ENCODE measurements at regions not wholly inside any gene's neighbourhood (a gene's known extent, or its start where the extent isn't known, plus 50 kb on each side); places are given as distances from the start of the nearest gene placed in this dataset.

GRCh38 chr3:188057124-188057523 is 96.8 kb upstream of the LPP start:
- Histone ChIP-seq H4K20me1 (replicated peaks; ENCODE audit: control insufficient read depth, extremely low read depth, insufficient read depth, low read length) (no peaks in the 10 kb centered on the region), H3K79me2 (ENCODE audit: control insufficient read depth, insufficient read depth, low read length) (no peaks in the 10 kb centered on the region), H3K4me3 (replicated peaks in 1 of 3; ENCODE audit: insufficient read depth in 1 of 3, low read depth in 1 of 3, low read length in 3 of 3) (no peak overlapping the region), H3K9ac (replicated peaks; ENCODE audit: extremely low read depth, insufficient read depth, low read length) (no peak overlapping the region), H3K4me2 (ENCODE audit: insufficient read depth, low read length) (no peak overlapping the region), H3K27me3 (ENCODE audit: control insufficient read depth in 2 of 2, insufficient read depth in 2 of 2, low read length in 2 of 2) (peaks cover 0 to 2% of the 10 kb centered on the region in 2 experiments), H3K36me3 (ENCODE audit: control insufficient read depth in 2 of 2, extremely low read depth in 1 of 2, insufficient read depth in 2 of 2, low read length in 2 of 2) (no peaks in the 10 kb centered on the region), H3K9me1 (replicated peaks; ENCODE audit: control insufficient read depth, extremely low read depth, insufficient read depth, low read length) (no peaks in the 10 kb centered on the region), H3K27ac (ENCODE audit: insufficient read depth, low read depth, low read length) (no peak overlapping the region), H2AFZ (ENCODE audit: low read depth, low read length) (no peak overlapping the region), H3K9me3 (replicated peaks; ENCODE audit: control insufficient read depth, insufficient read depth, low read length) (no peaks in the 10 kb centered on the region), H3K4me1 (ENCODE audit: control insufficient read depth, extremely low read depth, insufficient read depth, low read length) (peaks cover 4% of the 10 kb centered on the region)
- no peak for DNase-seq (ENCODE audit: low read depth, low spot score)
- TF ChIP-seq MAX (IDR thresholded peaks at IDR 0.05; ENCODE audit: insufficient read depth, insufficient read length): no peak
- TF ChIP-seq MYC (IDR thresholded peaks at IDR 0.05; ENCODE audit: low read depth, low read length): no peak
- TF ChIP-seq POLR2A (IDR thresholded peaks at IDR 0.05; ENCODE audit: low read depth, low read length): no peak
- TF ChIP-seq GATA2 (IDR thresholded peaks at IDR 0.05; ENCODE audit: insufficient read depth, insufficient read length, low read depth, low read length): no peak
- no peak for TF ChIP-seq CTCF (IDR thresholded peaks at IDR 0.05; ENCODE audit: extremely low read depth in 1 of 2, insufficient read depth in 1 of 2, low read depth in 1 of 2, low read length in 2 of 2)
- no peak for TF ChIP-seq POLR2AphosphoS5 (IDR thresholded peaks at IDR 0.05; ENCODE audit: insufficient read depth, low read depth, low read length)
- TF ChIP-seq EZH2 (IDR thresholded peaks at IDR 0.05; ENCODE audit: borderline replicate concordance, low read depth, low read length, severe bottlenecking): no peak
- no peak for TF ChIP-seq JUN (IDR thresholded peaks at IDR 0.05; ENCODE audit: borderline replicate concordance, insufficient read depth, insufficient read length, low read depth)
- no peak for TF ChIP-seq FOS (IDR thresholded peaks at IDR 0.05; ENCODE audit: borderline replicate concordance, insufficient read depth, low read length)
- CTCF ChIA-PET: no interaction called here
- POLR2A ChIA-PET: no interaction called here
- dilution Hi-C loops (cut with MboI; ENCODE audit: extremely low pct_ligation_motif_present, low sequenced_read_pairs) (no loop called here), intact Hi-C loops (cut with micrococcal nuclease) (no loop called here)
- FAIRE-seq: no peak
- no TSS peak for BruUV-seq (replicated peaks)
